Nephron (organoid): ENCODE measurements at regions not wholly inside any gene's neighbourhood (a gene's known extent, or its start where the extent isn't known, plus 50 kb on each side); places are given as distances from the start of the nearest gene placed in this dataset.
"Not testable (repeated sequence)": the region's sequence is repeated elsewhere in the genome, so short reads cannot be mapped to it uniquely, and the experiment has no call there.

Source experiments
- H3K27ac Mint-ChIP-seq, 3 experiments: 2 replicates each; pipeline ENCODE4 v1.8.0; 2020; ENCODE audit warnings: mixed read lengths in 3 of 3, mild to moderate bottlenecking in 2 of 3, moderate library complexity in 1 of 3
- H3K27me3 Mint-ChIP-seq: 2 replicates; pipeline ENCODE4 v1.8.0; 2021; ENCODE audit warnings: low read depth, mild to moderate bottlenecking, moderate library complexity, mixed read lengths
- H3K36me3 Mint-ChIP-seq: 2 replicates; pipeline ENCODE4 v1.8.0; 2020; ENCODE audit warnings: low read depth, mixed read lengths
- H3K4me1 Mint-ChIP-seq: 2 replicates; pipeline ENCODE4 v1.8.0; 2020; ENCODE audit warnings: mixed read lengths
- H3K4me3 Mint-ChIP-seq, 3 experiments: 2 replicates each; pipeline ENCODE4 v1.8.0; 2020; ENCODE audit warnings: mild to moderate bottlenecking in 3 of 3, mixed read lengths in 3 of 3, moderate library complexity in 2 of 3
- H3K9me3 Mint-ChIP-seq: 2 replicates; pipeline ENCODE4 v1.8.0; 2020; ENCODE audit warnings: mixed read lengths
- TF ChIP-seq, protein P1 (sequence below), 3 experiments: fragments of 200-600 bp; sonication (generic); IDR thresholded peaks; one replicate each; pipeline ENCODE4 v1.5.0; 2021; ENCODE audit warnings: antibody characterized with exemption in 3 of 3; ENCODE audit not compliant: unreplicated experiment in 3 of 3

DNA sequence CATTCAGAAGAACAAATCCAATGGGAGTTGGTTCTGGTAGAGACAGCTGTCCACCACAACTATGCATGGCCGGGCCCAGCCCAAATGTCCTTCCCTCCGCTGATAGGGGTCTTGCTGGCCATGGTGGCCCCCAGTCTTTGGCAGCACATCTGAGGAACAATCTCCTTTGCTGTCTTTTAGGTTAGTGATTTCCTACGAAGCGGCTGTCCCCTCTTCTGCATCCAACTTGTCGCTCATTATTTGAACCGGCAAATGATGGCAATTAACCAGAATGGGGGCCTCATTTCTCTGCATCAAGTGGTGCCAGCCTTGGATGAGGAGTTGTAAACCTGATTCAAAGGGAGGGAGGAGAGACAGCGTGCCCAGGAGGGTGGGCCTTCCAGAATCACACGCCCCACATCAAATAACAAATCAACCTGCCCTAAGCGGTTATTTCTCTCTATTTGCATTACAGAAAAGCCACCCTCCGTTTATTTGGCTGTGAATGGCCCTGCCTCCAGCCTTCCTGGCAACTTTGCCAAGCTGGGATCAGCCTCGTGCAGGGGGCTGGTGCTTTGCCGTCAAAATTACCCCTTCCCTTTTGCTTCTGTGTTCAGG is 156.5 kb downstream of the RGS9 start:
- Mint-ChIP-seq H3K27me3 (peaks cover 6% of the 10 kb centered on the region), H3K27ac (peak overlapping the region; percentile 0 to 58 (median 15)), H3K4me1 (peaks cover 22% of the 10 kb centered on the region), H3K4me3 (no peak overlapping the region), H3K36me3 (no peaks in the 10 kb centered on the region), H3K9me3 (peaks cover 5% of the 10 kb centered on the region)
- TF ChIP-seq, protein P1, sequence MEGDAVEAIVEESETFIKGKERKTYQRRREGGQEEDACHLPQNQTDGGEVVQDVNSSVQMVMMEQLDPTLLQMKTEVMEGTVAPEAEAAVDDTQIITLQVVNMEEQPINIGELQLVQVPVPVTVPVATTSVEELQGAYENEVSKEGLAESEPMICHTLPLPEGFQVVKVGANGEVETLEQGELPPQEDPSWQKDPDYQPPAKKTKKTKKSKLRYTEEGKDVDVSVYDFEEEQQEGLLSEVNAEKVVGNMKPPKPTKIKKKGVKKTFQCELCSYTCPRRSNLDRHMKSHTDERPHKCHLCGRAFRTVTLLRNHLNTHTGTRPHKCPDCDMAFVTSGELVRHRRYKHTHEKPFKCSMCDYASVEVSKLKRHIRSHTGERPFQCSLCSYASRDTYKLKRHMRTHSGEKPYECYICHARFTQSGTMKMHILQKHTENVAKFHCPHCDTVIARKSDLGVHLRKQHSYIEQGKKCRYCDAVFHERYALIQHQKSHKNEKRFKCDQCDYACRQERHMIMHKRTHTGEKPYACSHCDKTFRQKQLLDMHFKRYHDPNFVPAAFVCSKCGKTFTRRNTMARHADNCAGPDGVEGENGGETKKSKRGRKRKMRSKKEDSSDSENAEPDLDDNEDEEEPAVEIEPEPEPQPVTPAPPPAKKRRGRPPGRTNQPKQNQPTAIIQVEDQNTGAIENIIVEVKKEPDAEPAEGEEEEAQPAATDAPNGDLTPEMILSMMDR (IDR thresholded peaks at IDR 0.05; ENCODE audit: unreplicated experiment in 3 of 3), result no peak

DNA sequence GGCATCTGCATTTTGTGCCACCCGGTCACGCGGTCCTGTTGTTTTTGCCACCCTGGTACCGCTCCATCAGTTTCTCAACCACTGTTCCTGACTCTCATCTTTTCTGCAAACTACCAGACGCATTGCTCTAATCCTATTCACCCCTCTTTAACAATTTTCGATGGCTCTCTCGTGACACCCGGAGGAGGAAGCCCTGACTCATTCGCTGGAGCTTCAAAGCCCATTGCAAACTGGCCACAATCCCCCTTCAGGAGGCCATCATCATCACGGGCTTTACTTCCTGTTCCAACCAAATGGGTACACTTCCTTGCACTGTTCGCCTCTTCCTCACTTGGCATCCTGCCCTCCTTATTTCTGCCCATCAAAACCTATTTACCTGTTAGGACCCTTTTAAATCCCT is 155.3 kb downstream of the RGS9 start:
- Mint-ChIP-seq H3K9me3 (peaks cover 7% of the 10 kb centered on the region), H3K4me3 (no peak overlapping the region), H3K4me1 (peaks cover 21% of the 10 kb centered on the region), H3K36me3 (no peaks in the 10 kb centered on the region), H3K27me3 (peaks cover 2% of the 10 kb centered on the region), H3K27ac (no peak overlapping the region)
- TF ChIP-seq, protein P1 (IDR thresholded peaks at IDR 0.05; ENCODE audit: unreplicated experiment in 3 of 3), result no peak

DNA sequence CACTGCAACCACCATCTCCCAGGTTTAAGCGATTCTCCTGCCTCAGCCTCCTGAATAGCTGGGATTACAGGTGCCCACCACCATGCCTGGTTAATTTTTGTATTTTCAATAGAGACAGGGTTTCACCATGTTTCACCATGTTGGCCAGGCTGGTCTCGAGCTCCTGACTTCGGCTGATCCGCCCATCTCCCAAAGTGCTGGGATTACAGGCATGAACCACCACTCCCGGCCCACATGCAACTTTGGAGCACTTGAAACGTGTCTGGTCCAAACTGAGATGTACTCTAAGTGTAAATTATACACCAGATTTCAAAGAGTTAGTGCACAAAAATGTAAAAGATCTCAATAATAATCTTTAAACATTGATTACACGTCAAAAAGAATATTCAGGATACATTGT is 154.1 kb downstream of the RGS9 start:
- H3K9me3 Mint-ChIP-seq, H3K36me3 Mint-ChIP-seq, H3K27me3 Mint-ChIP-seq, H3K4me3 Mint-ChIP-seq, H3K27ac Mint-ChIP-seq: not testable (repeated sequence)
- H3K4me1 Mint-ChIP-seq, result peaks cover 19% of the 10 kb centered on the region

DNA sequence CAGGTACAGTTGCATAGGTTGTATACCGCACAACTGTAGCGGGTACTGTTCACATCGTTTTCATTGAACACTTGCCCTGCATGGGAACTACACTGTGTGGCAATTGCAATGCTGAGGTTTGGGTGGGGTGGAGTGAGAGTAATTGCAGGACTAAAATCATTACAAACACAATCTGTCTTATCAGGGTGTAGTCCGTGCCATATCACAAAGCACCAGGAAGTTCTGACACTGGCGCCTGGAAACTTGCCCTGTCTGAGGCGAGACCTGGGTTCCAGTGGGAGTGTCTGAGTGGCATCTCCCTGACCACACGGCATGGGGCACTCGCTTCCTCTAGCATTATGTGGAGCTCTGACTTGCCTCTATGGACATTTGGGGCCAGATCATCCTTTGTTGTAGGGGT is 153.4 kb downstream of the RGS9 start:
- TF ChIP-seq, protein P1 (IDR thresholded peaks at IDR 0.05; ENCODE audit: unreplicated experiment in 3 of 3), result no peak
- H3K27ac Mint-ChIP-seq, result no peak overlapping the region
- no peak overlapping the region for H3K4me3 Mint-ChIP-seq
- no peaks in the 10 kb centered on the region for H3K27me3 Mint-ChIP-seq
- peaks cover 19% of the 10 kb centered on the region for H3K4me1 Mint-ChIP-seq
- peaks cover 10% of the 10 kb centered on the region for H3K9me3 Mint-ChIP-seq
- no peaks in the 10 kb centered on the region for H3K36me3 Mint-ChIP-seq

DNA sequence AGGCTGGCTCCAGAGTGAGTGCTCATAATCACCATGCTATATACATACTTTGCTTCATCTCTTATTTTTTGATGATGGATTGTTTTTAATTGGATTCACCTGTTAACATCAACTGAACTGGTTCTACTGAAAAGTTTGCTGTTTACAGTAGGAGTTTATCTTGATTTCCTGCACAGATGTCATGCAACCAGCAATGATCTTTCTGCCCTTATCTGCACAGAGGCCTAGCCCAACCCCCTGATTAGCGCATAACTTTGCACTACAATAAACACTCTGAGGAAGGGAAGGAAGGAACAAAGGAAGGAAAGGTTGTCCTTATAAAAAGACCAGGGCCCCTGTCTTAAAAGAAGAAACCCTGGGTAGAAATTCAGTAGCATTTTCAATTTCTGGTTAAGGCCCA is 152.9 kb downstream of the RGS9 start:
- H3K9me3 Mint-ChIP-seq, result peaks cover 11% of the 10 kb centered on the region
- H3K27me3 Mint-ChIP-seq, result no peaks in the 10 kb centered on the region
- H3K27ac Mint-ChIP-seq, result no peak overlapping the region
- peaks cover 19% of the 10 kb centered on the region for H3K4me1 Mint-ChIP-seq
- TF ChIP-seq, protein P1 (IDR thresholded peaks at IDR 0.05; ENCODE audit: unreplicated experiment in 3 of 3), result no peak
- H3K36me3 Mint-ChIP-seq, result no peaks in the 10 kb centered on the region
- no peak overlapping the region for H3K4me3 Mint-ChIP-seq

DNA sequence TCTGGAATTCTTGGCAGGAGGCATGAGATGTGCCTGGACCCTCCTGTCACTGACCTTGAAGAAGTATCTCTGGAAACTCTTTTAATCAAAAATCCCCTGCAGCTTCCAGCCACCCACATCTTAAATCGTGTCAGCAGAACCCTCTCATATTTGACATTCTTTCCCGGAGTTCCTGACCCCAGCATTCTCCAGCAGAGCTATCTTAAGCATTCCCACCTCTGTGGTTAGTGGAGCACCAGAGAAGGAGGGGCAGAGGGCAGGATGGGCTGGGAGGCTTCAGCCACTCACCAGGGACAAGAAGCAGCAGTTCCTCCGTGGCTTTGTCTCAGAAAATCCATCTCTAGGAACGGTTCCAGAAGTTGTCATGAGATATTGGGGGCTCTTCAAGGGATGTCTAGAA is 149.9 kb downstream of the RGS9 start:
- Mint-ChIP-seq H3K9me3 (peaks cover 21% of the 10 kb centered on the region), H3K4me3 (no peak overlapping the region), H3K27me3 (no peaks in the 10 kb centered on the region), H3K36me3 (no peaks in the 10 kb centered on the region), H3K27ac (peak overlapping the region; percentile 42 to 85 (median 51)), H3K4me1 (peaks cover 8% of the 10 kb centered on the region)
- TF ChIP-seq, protein P1 (IDR thresholded peaks at IDR 0.05; ENCODE audit: unreplicated experiment in 3 of 3), result no peak
